ENCODE measurements at regions not wholly inside any gene's neighbourhood (a gene's known extent, or its start where the extent isn't known, plus 50 kb on each side); places are given as distances from the start of the nearest gene placed in this dataset.

GRCh38 chr18:39935598-39935997 lies 2019.4 kb upstream of the PIK3C3 start:
- TF ChIP-seq POLR2A (IDR thresholded peaks at IDR 0.05) (no peak), EP300 (IDR thresholded peaks at IDR 0.05) (no peak), CTCF (IDR thresholded peaks at IDR 0.05) (no peak), POLR2AphosphoS5 (IDR thresholded peaks at IDR 0.05) (no peak)
